Pancreas (tissue), 10 donors: ENCODE measurements at regions not wholly inside any gene's neighbourhood (a gene's known extent, or its start where the extent isn't known, plus 50 kb on each side); places are given as distances from the start of the nearest gene placed in this dataset.

Source experiments
- ATAC-seq, 4 donors: fragments of 200-7000 bp; cut with Tn5 transposase; one replicate each; pipeline versions ENCODE4 v1.8.0 to v1.9.1; 2020; ENCODE audit warnings: mild to moderate bottlenecking in 4 of 4, moderate library complexity in 4 of 4
- DNase-seq, 6 donors: peaks; one replicate each; pipeline ENCODE4 v3.0.0-alpha.2; 2020
- FAIRE-seq: peaks from 2 replicates; lab custom pipeline; 2012; peaks lifted over from hg19 to GRCh38; lab: Jason Lieb, UNC
- H3K27ac ChIP-seq, 4 donors: fragments of 200-600 bp; sonication (generic); 1 replicate in 3 of 4; 2 replicates in 1 of 4; pipeline versions ENCODE4 v1.5.0 to v1.8.0; 2020
- H3K27me3 ChIP-seq, 4 donors: fragments of 200-600 bp; one replicate each; pipeline ENCODE4 v1.8.0; 2021
- H3K36me3 ChIP-seq, 3 donors: fragments of 200-600 bp; sonication (generic) in 1 of 3; one replicate each; pipeline versions ENCODE4 v1.5.0 to v1.8.0; 2020 to 2021
- H3K4me1 ChIP-seq, 3 donors: fragments of 200-600 bp; one replicate each; pipeline ENCODE4 v1.8.0; 2021
- H3K4me3 ChIP-seq, 4 donors: fragments of 200-600 bp; sonication (generic) in 2 of 4; one replicate each; pipeline versions ENCODE4 v1.5.0 to v1.8.0; 2020 to 2021
- H3K9me3 ChIP-seq, 4 donors: fragments of 200-600 bp; one replicate each; pipeline ENCODE4 v1.8.0; 2021
- CTCF ChIP-seq, 4 donors: fragments of 200-600 bp; sonication (generic) in 3 of 4; IDR thresholded peaks; one replicate each; pipeline versions ENCODE4 v1.5.0 to v1.8.0; 2021; ENCODE audit warnings: antibody characterized with exemption in 4 of 4
- WGBS, 2 donors: extraction: QIAGEN DNeasy Blood & Tissue Kit; methylation state at CpG; one replicate each; pipeline ENCODE4 v1.1.7; 2013; 5-methylcytosine and 5-hydroxymethylcytosine counted together
- intact Hi-C, 3 donors: fragments of 100-400 bp; cut with DNase I; formaldehyde crosslinking; loops; one replicate each; pipeline versions ENCODE4 v1.11.1 to v1.14.2; 2022
- donor health status: healthy with polysubstance abuse.
- donor health status: DM: no; HTN: no; CAD: no; lungs with moderate emphysema.
- donor health status: DM: no; HTN: no; CAD: no.
- donor health status: control.
- donor health status: control.
- donor health status: Bipolar disorder and iron deficiency.
- donor health status: DM: yes; HTN: yes; CAD: no.
- donor health status: DM: no; HTN: no; CAD: no.
- donor health status: DM: no; HTN: no; CAD: no.
- donor health status: DM: yes; HTN: yes; CAD: no.

GRCh38 chr18:69208545-69208944, 192.1 kb upstream of the DOK6 start:
- ATAC-seq (no peak), FAIRE-seq (no peak), DNase-seq (no peak)
- no peak for TF ChIP-seq CTCF (IDR thresholded peaks at IDR 0.05)
- no peaks in the 10 kb centered on the region for H3K4me1 ChIP-seq
- no peaks in the 10 kb centered on the region for H3K27me3 ChIP-seq
- H3K4me3 ChIP-seq: no peak overlapping the region
- no peak overlapping the region for H3K27ac ChIP-seq
- no peaks in the 10 kb centered on the region for H3K36me3 ChIP-seq
- H3K9me3 ChIP-seq: no peaks in the 10 kb centered on the region
- intact Hi-C loops: no loop called here
- WGBS, 2 donors: 71 to 86% methylated on average over 2 of the region's 2 CpGs

GRCh38 chr18:69209761-69210160, 190.9 kb upstream of the DOK6 start:
- no peak for ATAC-seq
- no peak for DNase-seq
- H3K4me3 ChIP-seq: no peak overlapping the region
- no peaks in the 10 kb centered on the region for H3K27me3 ChIP-seq
- no peaks in the 10 kb centered on the region for H3K9me3 ChIP-seq
- no peaks in the 10 kb centered on the region for H3K36me3 ChIP-seq
- no peak for TF ChIP-seq CTCF (IDR thresholded peaks at IDR 0.05)
- no peaks in the 10 kb centered on the region for H3K4me1 ChIP-seq
- no peak overlapping the region for H3K27ac ChIP-seq
- no peak for FAIRE-seq
- intact Hi-C loops: no loop called here

GRCh38 chr18:69213842-69214241, 186.8 kb upstream of the DOK6 start:
- H3K4me1 ChIP-seq: no peaks in the 10 kb centered on the region
- no peak overlapping the region for H3K4me3 ChIP-seq
- WGBS, 2 donors: 67 to 73% methylated on average over 3 of the region's 3 CpGs
- FAIRE-seq: no peak
- no peaks in the 10 kb centered on the region for H3K9me3 ChIP-seq
- no peaks in the 10 kb centered on the region for H3K36me3 ChIP-seq
- no peaks in the 10 kb centered on the region for H3K27me3 ChIP-seq
- H3K27ac ChIP-seq: no peak overlapping the region
- intact Hi-C loops: no loop called here
- no peak for TF ChIP-seq CTCF (IDR thresholded peaks at IDR 0.05)
- no peak for ATAC-seq
- DNase-seq: no peak

GRCh38 chr18:69215161-69215560, 185.5 kb upstream of the DOK6 start:
- no peak for TF ChIP-seq CTCF (IDR thresholded peaks at IDR 0.05)
- Histone ChIP-seq H3K27me3 (no peaks in the 10 kb centered on the region), H3K4me1 (no peaks in the 10 kb centered on the region), H3K36me3 (no peaks in the 10 kb centered on the region), H3K4me3 (no peak overlapping the region), H3K27ac (no peak overlapping the region), H3K9me3 (no peaks in the 10 kb centered on the region)
- 92 to 93% methylated on average over 1 of the region's 1 CpG for WGBS, 2 donors
- no peak for FAIRE-seq
- DNase-seq: no peak
- intact Hi-C loops: no loop called here
- no peak for ATAC-seq

- no peak for FAIRE-seq
- intact Hi-C loops: no loop called here
- no peak for DNase-seq
- Histone ChIP-seq H3K4me1 (no peaks in the 10 kb centered on the region), H3K27ac (no peak overlapping the region), H3K27me3 (no peaks in the 10 kb centered on the region), H3K36me3 (no peaks in the 10 kb centered on the region), H3K4me3 (no peak overlapping the region), H3K9me3 (no peaks in the 10 kb centered on the region)
- TF ChIP-seq CTCF (IDR thresholded peaks at IDR 0.05): no peak
- no peak for ATAC-seq
- WGBS, 2 donors: 30 to 38% methylated on average over 6 of the region's 6 CpGs
These were observed 184.4 kb upstream of the DOK6 start for GRCh38 chr18:69216321-69216720.
